GM19035 (cell line): ENCODE measurements at regions not wholly inside any gene's neighbourhood (a gene's known extent, or its start where the extent isn't known, plus 50 kb on each side); places are given as distances from the start of the nearest gene placed in this dataset.
"Not testable (repeated sequence)": the region's sequence is repeated elsewhere in the genome, so short reads cannot be mapped to it uniquely, and the experiment has no call there.

ENCODE experiments used
- ATAC-seq: cut with Tn5 transposase; IDR thresholded peaks from one replicate; pipeline ENCODE4 v1.9.1; 2021; ENCODE audit not compliant: unreplicated experiment

DNA sequence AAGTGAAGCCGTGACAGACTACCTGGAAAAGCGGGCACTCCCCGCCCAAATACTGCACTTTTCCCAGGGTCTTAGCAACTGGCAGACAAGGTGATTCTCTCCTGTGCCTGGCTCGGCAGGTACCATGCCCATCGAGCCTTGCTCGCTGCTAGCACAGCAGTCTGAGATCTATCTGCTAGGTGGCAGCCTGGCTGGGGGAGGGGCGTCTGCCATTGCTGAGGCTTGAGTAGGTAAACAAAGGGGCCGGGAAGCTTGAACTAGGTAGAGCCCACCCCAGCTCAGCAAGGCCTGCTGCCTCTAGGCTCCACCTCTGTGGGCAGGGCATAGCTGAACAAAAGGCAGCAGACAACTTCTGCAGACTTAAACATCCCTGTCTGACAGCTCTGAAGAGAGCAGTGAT lies 406.3 kb downstream of the NDFIP2 start:
- ATAC-seq: not testable (repeated sequence)

- ATAC-seq: no peak
These were observed 405.6 kb downstream of the NDFIP2 start for GRCh38 chr13:79886601-79887000.

GRCh38 chr13:79884890-79885289 lies 403.9 kb downstream of the NDFIP2 start:
- no peak for ATAC-seq

GRCh38 chr13:79883216-79883615 lies 402.3 kb downstream of the NDFIP2 start:
- ATAC-seq: no peak

- no peak for ATAC-seq
These were observed 399.9 kb downstream of the NDFIP2 start for GRCh38 chr13:79880818-79881217.

- no peak for ATAC-seq
These were observed 393.7 kb downstream of the NDFIP2 start for GRCh38 chr13:79874396-79875360.

GRCh38 chr13:79871594-79871993 lies 390.6 kb downstream of the NDFIP2 start:
- no peak for ATAC-seq

- ATAC-seq: no peak
These were observed 389.8 kb downstream of the NDFIP2 start for GRCh38 chr13:79870766-79871165.

DNA sequence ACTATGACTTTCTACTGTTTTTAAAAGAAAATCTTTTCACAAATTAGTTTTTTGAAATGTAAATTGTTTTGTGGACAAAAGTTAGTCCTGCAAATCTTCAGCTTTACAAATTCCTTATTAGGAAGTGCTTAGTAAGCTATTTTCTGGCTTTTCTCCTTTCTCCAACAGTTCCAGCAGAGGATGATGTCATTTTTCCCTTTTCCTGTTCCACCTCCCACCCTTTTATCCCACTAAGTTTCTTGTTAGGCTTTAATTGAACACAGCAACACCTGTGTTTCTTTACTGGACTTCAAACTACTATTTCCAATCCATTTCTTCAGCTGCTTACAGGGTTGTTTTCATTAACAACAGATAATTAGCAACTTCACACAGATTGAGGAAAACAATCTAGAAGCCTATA lies 389.2 kb downstream of the NDFIP2 start:
- no peak for ATAC-seq

- ATAC-seq: no peak
These were observed 388.4 kb downstream of the NDFIP2 start for GRCh38 chr13:79869326-79869725.

GRCh38 chr13:79867254-79867653 lies 386.3 kb downstream of the NDFIP2 start:
- ATAC-seq: no peak

GRCh38 chr13:79866436-79866835 lies 385.5 kb downstream of the NDFIP2 start:
- no peak for ATAC-seq

GRCh38 chr13:79862515-79862914 lies 381.6 kb downstream of the NDFIP2 start:
- no peak for ATAC-seq

DNA sequence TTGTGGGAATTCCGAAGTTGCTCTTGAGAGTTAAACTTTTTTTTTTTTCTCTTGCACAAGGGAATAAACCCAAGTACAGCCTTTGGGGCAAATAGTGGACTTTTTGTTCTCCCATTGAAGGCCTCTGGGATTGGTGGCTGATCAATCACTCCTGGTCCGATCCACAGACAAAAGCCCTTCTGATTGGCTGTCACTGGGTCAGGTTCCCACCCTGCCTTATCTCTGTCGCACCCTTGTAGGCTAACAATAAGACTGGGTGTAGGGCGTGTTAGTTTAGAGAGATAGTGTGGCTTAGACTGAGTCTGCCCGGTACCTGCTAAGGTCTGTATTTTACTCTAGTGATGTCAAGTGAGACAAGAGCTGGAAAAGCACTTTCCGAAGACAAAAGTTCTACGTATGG lies 380.8 kb downstream of the NDFIP2 start:
- no peak for ATAC-seq

- no peak for ATAC-seq
These were observed 379.8 kb downstream of the NDFIP2 start for GRCh38 chr13:79860791-79861190.

DNA sequence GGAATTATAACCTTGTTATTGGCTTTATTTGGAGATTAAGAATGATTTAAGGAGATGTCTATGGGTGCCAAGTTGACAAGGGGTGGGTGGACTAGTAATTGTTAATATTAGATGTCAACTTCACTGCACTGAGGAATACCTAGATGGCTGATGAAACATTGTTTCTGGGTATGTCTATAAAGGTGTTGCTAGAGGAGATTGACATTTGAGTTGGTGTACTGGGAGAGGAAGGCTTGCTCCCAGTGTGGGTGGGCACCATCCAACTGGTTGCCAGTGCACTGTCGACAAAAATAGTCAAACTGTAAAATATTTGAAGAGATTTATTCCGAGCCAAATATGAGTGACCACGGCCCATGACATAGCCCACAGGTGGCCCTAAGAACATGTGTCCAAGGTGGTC lies 378.8 kb downstream of the NDFIP2 start:
- no peak for ATAC-seq

GRCh38 chr13:79853251-79853650 lies 372.3 kb downstream of the NDFIP2 start:
- no peak for ATAC-seq

DNA sequence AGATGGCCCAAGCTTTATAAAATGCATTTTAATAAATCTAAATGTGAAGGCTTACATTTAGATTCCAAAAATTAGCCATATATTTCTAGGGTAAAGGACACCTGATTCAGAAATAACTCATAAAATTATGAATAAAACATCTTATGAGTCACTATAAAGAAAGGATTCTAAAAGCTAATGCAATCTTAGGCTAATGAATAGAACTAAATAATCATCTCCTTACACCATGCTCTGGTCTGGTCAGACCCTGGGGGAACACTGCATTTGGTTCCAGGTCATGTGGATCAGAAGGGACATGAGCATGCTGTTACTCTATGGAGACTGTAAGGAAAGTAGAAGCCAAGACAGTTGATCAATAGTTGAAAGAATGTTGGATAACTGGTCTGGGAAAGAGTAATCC lies 370.4 kb downstream of the NDFIP2 start:
- no peak for ATAC-seq

DNA sequence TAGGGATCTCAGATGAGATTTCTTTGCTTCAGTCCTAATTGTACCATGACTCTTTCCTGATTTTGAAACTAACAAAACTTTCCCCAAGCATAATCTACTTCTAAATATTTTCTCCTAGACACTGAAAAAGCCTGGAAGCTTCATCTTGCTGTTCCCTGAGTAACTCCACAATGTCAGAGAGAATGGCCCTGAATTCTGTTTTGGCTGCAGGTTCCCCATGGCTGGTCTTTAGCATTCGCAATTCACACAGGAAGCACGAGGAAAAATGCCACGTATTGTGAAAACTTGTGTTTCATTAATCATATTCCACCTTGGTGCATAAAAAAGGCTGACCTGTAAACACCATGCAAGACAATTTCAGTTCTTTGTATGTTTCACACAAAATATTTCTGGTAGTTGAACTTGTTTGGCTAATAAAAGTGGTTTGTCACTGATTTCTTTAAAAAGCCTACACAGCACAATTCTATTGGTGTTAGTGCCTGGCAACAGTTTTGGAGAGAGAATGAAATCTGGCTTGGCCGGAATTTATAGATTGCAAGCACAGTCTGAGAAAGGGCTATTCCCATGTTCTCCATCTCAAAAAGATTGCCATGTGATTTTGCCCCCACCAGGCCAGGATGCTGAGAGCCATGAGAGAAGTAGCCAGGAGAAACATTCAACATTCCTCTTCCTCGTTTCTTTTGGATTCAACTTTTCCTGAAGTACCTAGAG lies 367.1 kb downstream of the NDFIP2 start:
- no peak for ATAC-seq

DNA sequence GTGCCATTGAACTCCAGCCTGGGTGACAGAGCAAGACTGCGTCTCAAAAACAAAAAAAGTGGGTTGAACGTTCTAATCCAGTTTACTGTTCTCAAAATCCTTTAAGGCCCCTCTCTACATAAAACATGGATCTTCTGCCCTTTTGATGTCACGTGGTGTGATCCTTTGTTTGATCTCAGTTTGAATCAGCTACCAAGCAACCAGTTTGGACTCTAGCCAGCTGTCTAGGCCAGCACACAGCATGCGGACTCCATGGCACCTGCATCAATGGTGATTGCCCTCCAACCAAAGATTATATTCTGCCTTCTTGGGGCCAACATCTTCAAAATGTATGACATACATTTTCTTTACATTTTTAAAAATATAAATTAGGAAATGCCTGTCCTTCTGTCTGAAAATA lies 365.4 kb downstream of the NDFIP2 start:
- no peak for ATAC-seq

DNA sequence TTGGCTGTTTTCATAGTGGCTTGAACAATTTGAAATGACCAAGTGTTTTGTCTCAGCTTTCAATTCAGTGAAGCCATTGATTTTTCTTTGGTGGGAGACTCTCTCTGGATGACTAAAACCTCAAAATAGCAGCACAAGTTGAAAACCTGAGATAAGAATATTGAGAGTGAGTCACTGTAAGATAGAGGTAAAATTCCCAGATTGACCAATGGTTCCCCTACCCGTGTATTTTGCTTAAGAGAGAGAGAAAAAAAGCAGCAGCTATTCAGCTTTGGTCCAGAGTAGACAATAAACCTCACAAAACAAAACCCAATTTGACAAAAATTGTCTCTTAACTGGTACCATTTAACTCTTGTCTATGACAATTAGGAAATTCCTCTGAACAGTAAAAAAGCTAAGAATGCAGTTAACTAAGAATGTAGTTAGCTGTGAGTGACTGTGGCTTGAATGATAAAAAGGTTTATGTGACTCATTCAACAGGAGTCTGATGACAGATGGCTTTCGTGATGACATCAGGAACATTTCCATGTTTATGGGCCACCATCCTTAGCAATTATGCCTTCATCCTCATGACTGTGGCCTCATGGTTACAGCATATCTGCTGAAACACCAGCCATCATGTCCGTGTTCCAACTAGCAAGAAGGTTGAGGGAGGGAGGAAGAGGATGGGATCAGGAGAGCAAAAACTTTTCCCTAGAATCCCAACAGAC lies 356.9 kb downstream of the NDFIP2 start:
- ATAC-seq: no peak

DNA sequence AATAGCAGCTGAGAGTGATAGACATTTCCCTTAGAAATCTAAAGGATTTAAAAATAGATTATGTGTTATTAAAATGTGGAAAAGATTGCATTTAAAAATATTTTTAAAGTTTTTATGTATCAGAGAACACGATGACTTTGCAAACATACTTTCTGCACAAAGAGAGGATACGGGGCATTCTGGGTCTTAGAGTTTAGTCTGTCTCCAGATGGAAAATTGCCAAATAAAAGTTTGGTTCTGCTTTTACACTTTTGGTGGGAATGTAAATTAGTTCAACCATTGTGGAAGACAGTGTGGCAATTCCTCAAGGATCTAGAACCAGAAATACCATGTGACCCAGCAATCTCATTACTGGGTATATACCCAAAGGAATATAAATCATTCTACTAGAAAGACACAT lies 355.2 kb downstream of the NDFIP2 start:
- not testable (repeated sequence) for ATAC-seq
